Activated CD4-positive, alpha-beta memory T cell treated with anti-CD3 and anti-CD28 coated beads, Interleukin-2, amount 10 ng/mL, durations not matched to agents 7 days and 5 days (primary cell): ENCODE measurements at regions not wholly inside any gene's neighbourhood (a gene's known extent, or its start where the extent isn't known, plus 50 kb on each side); places are given as distances from the start of the nearest gene placed in this dataset.

Experiments used
- CTCF ChIA-PET: fragments of 350-600 bp; sonication (Branson Sonifier 250); formaldehyde crosslinking; loops from one replicate; lab custom pipeline; 2021; ENCODE audit warnings: antibody characterized with exemption, inconsistent platforms; lab: Charles Lee
- POLR2A ChIA-PET: fragments of 350-600 bp; sonication (Branson Sonifier 250); formaldehyde crosslinking; loops from one replicate; lab custom pipeline; 2021; ENCODE audit warnings: antibody characterized with exemption; lab: Charles Lee
- DNase-seq: peaks from one replicate; pipeline ENCODE4 v3.0.0-alpha.2; 2020
- H3K27ac Mint-ChIP-seq: one replicate; pipeline ENCODE4 v1.8.0; 2021; ENCODE audit warnings: mild to moderate bottlenecking, mixed read lengths
- H3K27me3 Mint-ChIP-seq: one replicate; pipeline ENCODE4 v1.8.0; 2021; ENCODE audit warnings: mixed read lengths
- H3K36me3 Mint-ChIP-seq: one replicate; pipeline ENCODE4 v1.8.0; 2021; ENCODE audit warnings: low read depth, mixed read lengths
- H3K4me1 Mint-ChIP-seq: one replicate; pipeline ENCODE4 v1.8.0; 2021; ENCODE audit warnings: mixed read lengths
- H3K4me3 Mint-ChIP-seq: one replicate; pipeline ENCODE4 v1.8.0; 2021; ENCODE audit warnings: mild to moderate bottlenecking, mixed read lengths
- H3K9me3 Mint-ChIP-seq: one replicate; pipeline ENCODE4 v1.8.0; 2021; ENCODE audit warnings: mixed read lengths

DNA sequence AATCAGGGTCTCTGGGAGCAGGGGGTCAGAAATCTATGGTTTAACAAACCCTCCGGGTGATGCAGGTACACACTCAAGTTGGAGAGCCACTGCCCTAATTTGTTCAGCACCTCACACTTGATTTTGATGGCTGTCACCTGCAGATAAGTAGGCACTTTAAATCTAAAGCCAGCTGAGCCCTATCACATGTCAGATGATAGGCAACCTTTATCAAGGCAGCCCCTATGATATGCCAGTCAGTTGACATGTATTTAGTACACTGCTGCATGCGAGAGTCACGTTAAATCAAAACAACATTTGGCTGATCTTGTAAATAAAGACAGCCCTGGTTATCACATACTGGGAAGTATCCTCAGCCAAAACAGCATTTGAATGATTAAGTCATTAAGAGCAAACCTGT is 104.4 kb upstream of the MCTP2 start:
- POLR2A ChIA-PET, result no interaction called here
- Mint-ChIP-seq H3K27me3 (peaks cover 20% of the 10 kb centered on the region), H3K36me3 (no peaks in the 10 kb centered on the region), H3K9me3 (no peaks in the 10 kb centered on the region), H3K4me3 (no peak overlapping the region), H3K27ac (no peak overlapping the region), H3K4me1 (peaks cover 5% of the 10 kb centered on the region)
- DNase-seq, result no peak
- CTCF ChIA-PET, result no interaction called here

DNA sequence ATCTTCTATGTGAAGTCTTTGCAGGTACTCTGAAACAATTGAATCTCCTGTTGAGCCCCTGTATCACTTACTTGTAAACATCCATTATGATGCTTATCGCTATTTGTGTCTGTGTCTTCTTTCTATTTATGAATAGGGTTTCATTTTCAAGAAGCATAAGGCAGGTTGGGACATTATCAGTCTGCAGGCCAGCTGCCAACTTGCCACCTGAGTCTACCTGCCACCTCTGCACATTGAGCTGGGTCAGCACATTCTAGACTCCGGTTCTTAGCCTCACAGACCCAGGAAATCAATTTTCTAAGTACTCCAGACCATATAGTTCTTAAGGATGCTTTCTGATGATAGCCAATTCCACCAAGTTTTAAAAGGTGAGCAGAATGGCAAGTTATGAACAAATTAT is 105.7 kb upstream of the MCTP2 start:
- Mint-ChIP-seq H3K4me1 (peaks cover 5% of the 10 kb centered on the region), H3K27ac (no peak overlapping the region), H3K4me3 (no peak overlapping the region), H3K36me3 (no peaks in the 10 kb centered on the region), H3K9me3 (no peaks in the 10 kb centered on the region), H3K27me3 (peaks cover 13% of the 10 kb centered on the region)
- ChIA-PET POLR2A (no interaction called here), CTCF (no interaction called here)
- DNase-seq, result no peak

DNA sequence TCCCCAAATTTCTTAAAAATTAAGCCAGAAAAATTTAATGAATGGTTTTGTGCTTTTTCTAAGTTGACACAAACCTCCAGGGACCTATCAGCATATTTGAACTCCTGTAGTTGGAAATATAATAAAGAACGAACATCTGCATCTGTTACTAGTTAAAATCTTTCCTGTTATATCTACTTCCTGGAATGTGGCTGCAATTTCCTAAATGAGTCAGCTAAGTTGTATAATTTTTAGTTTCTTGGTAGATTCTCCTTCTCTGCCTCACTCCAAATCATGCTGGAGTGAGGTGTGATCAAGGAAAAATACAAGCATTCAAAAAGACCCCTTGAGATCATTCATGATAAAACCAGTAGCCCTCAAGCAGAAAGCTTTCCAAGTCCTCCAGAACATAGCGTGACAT is 106.2 kb upstream of the MCTP2 start:
- DNase-seq, result no peak
- H3K9me3 Mint-ChIP-seq, result no peaks in the 10 kb centered on the region
- no peaks in the 10 kb centered on the region for H3K36me3 Mint-ChIP-seq
- H3K27me3 Mint-ChIP-seq, result peaks cover 9% of the 10 kb centered on the region
- H3K4me3 Mint-ChIP-seq, result no peak overlapping the region
- H3K27ac Mint-ChIP-seq, result no peak overlapping the region
- CTCF ChIA-PET, result interaction anchor here (0.9 kb wide), 1 partner anchor 11 kb away, joined by 3 read pairs; no protein-coding TSS in a partner anchor
- peaks cover 5% of the 10 kb centered on the region for H3K4me1 Mint-ChIP-seq
- POLR2A ChIA-PET, result no interaction called here

DNA sequence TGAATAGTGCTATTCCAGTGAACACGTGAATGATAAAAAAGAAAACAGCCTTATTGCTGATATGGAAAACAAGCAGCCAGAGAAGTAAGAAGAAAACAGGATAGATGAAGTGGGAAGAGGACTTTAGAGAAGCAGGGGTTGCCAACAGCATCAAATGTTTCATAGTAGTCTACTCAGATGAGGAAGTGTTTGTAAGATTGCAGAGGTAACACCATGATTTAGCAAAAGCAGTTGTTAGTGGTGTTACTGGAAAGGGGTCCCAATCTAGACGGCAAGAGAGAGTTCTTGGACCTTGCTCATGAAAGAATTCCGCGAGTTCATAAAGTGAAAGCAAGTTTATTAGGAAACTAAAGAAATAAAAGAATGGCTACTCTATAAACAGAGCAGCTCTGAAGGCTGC is 108.8 kb upstream of the MCTP2 start:
- DNase-seq, result no peak
- Mint-ChIP-seq H3K4me3 (no peak overlapping the region), H3K27me3 (peaks cover 2% of the 10 kb centered on the region), H3K27ac (no peak overlapping the region), H3K4me1 (peaks cover 5% of the 10 kb centered on the region), H3K9me3 (no peaks in the 10 kb centered on the region), H3K36me3 (no peaks in the 10 kb centered on the region)
- ChIA-PET CTCF (interaction anchor here (0.6 kb wide), 1 partner anchor 978 kb away, joined by 4 read pairs; no protein-coding TSS in a partner anchor), POLR2A (no interaction called here)

DNA sequence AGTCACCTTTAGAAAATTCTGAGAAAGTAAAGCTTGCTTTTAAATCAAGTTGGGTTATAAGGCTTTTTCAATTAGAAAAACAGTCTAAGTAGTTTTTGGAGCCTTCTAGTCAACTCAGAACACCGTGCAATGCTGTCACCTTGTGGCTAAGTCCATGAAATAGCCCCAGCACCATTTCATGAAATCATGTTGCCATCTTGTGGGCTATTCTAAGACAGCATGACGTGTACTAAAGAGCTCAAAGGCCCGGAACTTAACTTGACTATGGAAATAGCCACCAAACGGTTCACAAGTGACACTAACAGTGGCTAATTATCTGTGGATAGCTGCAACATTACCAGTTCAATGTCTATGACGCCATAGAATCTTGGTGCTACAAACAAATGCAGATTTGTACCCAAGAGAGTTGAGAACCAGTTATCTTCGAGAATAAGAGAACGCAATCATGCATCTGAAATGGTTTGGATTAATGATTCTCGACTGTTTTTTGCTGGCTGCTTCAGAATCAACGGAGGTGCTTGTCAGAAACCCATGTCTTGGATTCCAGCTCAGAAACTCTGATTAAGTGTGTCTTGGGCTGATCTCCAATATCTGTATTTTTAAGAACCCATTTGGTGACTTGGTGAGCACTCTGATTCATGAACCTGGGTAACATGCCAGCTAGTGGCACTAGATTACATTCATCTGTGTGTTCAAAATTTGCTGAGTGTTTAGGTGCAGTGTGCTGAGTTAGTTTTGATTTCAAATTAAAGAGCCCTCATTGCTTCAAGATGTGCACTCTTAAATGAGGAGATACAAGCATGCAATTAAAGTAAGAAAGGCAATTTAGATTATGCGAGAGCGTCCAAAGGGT is 111.2 kb upstream of the MCTP2 start:
- peaks cover 1% of the 10 kb centered on the region for H3K27me3 Mint-ChIP-seq
- no peaks in the 10 kb centered on the region for H3K9me3 Mint-ChIP-seq
- H3K27ac Mint-ChIP-seq, result no peak overlapping the region
- peak; percentile 62 for DNase-seq
- H3K4me3 Mint-ChIP-seq, result no peak overlapping the region
- ChIA-PET CTCF (interaction anchor here (0.5 to 2.1 kb wide), 25 partner anchors 9 to 1598 kb away, joined by 3 to 31 read pairs (median 5); partner anchors contain the start of gene RGMA), POLR2A (no interaction called here)
- H3K4me1 Mint-ChIP-seq, result peaks cover under 1% of the 10 kb centered on the region
- H3K36me3 Mint-ChIP-seq, result no peaks in the 10 kb centered on the region

DNA sequence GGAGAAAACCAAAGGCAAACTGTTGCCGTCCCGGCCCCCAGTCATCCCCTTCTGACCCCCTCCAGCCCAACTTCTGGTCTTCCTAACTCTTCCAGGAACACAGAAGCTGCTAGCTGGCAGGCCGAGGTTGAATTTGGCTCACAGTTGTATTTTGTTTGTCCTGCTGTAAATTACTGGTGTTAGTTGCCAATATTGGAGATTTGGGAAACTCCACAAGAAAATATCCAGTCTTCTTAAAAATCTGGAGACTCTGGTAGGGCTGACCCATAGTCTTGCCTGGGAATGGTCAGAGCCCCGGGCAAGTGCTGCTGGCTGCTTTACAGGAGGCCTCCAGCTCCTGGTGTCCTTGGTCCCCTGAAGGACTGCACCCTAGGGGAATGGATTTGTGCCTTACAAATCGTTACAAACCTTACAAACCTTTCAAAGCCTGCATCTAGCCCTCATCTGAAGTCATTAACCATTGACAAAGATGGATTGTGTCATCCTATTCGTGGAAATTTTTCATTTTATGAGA is 112.0 kb upstream of the MCTP2 start:
- no peak overlapping the region for H3K4me3 Mint-ChIP-seq
- no peak overlapping the region for H3K27ac Mint-ChIP-seq
- H3K27me3 Mint-ChIP-seq, result peaks cover 9% of the 10 kb centered on the region
- POLR2A ChIA-PET, result no interaction called here
- H3K36me3 Mint-ChIP-seq, result no peaks in the 10 kb centered on the region
- H3K9me3 Mint-ChIP-seq, result no peaks in the 10 kb centered on the region
- DNase-seq, result no peak
- CTCF ChIA-PET, result interaction anchor here (0.5 to 2.1 kb wide), 24 partner anchors 8 to 1598 kb away, joined by 3 to 31 read pairs (median 5); partner anchors contain the start of gene RGMA
- H3K4me1 Mint-ChIP-seq, result no peaks in the 10 kb centered on the region

DNA sequence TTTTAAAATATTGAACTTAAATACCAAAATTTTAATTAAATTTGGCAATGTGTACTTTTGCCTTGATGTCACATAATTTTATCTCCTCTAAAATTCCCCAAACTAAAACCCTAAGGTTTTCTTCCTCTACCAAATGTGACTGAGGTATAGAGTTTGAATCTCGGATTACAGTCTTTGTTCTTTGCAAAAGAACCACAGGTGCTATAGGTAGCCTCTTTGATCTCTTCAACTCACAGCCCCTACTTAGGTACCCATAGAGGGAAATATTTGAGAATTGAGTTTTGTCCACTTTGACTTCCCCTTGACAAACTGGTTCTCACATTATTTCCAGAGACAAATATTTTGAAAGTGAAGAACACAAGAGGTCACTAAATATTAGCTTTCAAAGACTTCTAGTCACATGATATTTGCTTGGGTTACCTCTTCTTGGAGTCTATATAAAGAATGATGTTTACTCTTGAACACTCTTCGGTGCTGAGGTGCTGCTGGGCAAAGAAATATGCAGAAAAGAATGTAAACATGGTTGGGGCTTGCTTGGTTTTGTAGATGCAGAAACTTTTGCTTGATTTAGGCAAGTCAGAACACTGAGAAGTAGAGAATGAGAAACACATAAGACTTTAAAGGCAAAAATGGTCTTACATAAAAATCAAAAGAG is 120.8 kb upstream of the MCTP2 start:
- Mint-ChIP-seq H3K27ac (no peak overlapping the region), H3K4me1 (no peaks in the 10 kb centered on the region), H3K36me3 (no peaks in the 10 kb centered on the region), H3K9me3 (no peaks in the 10 kb centered on the region), H3K4me3 (no peak overlapping the region), H3K27me3 (peaks cover 45% of the 10 kb centered on the region)
- no peak for DNase-seq
- ChIA-PET CTCF (no interaction called here), POLR2A (no interaction called here)

DNA sequence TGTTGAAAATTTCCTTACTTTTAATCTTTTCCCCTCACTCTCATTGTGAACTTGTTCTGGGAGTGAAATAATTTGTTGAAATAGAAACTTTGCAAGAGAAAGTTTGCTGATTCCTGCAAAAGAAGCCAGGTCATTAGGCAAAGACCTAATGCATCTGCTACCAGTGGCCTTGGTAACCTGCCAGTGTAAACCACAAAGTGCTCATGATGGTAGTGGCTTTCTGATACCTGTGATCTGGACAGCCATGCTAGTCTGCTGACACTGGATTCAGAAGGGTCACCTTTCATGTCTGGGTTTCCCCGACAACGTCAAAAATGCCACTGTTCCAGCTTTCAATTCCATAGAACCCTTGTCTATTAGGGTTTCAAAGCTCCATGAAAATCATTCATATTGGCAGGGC is 123.7 kb upstream of the MCTP2 start:
- Mint-ChIP-seq H3K9me3 (no peaks in the 10 kb centered on the region), H3K36me3 (no peaks in the 10 kb centered on the region), H3K27me3 (peaks cover 33% of the 10 kb centered on the region), H3K27ac (no peak overlapping the region), H3K4me3 (no peak overlapping the region), H3K4me1 (no peaks in the 10 kb centered on the region)
- CTCF ChIA-PET, result no interaction called here
- POLR2A ChIA-PET, result no interaction called here
- no peak for DNase-seq

DNA sequence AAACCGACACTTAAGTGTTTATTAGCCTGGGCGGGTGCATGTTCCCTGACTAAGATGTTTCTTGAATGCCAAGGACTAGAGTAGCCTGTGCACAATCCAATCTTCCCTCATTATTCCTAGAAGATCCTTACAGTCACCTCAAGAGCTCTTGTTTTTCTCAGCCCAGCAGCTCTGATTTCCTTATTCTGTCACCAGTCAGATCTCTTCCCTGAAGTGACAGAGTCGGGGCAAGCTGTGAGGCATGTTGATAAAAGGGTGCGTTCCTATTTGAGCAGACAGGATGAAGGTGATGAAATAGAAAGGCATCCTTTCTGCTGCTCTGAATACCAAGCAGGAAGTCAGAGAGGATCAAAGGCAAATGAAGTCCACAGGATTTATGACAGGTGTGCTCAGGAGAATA is 125.6 kb upstream of the MCTP2 start:
- H3K4me1 Mint-ChIP-seq, result no peaks in the 10 kb centered on the region
- ChIA-PET CTCF (no interaction called here), POLR2A (no interaction called here)
- no peaks in the 10 kb centered on the region for H3K9me3 Mint-ChIP-seq
- no peak overlapping the region for H3K27ac Mint-ChIP-seq
- no peak overlapping the region for H3K4me3 Mint-ChIP-seq
- H3K36me3 Mint-ChIP-seq, result no peaks in the 10 kb centered on the region
- peaks cover 24% of the 10 kb centered on the region for H3K27me3 Mint-ChIP-seq
- no peak for DNase-seq

DNA sequence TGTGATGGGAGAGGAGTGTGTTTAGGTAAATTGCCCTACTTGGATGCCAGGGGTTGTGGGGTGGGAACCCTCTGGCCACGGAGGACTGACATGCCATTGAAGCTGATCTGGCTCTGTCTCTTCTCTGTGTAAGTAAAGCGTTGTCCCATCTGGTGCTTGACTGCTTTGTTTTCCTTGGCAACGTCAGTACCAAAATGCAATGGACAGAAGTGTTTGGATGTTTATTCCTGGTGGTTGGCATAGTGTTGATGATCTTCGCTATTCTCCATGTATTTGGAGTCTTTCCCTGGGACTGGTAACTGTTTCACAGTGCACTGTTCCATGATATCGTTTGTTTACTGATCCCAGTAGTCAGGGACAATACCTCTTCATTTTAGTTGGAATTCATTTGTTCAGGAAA is 130.5 kb upstream of the MCTP2 start:
- Mint-ChIP-seq H3K27ac (no peak overlapping the region), H3K4me3 (no peak overlapping the region), H3K4me1 (no peaks in the 10 kb centered on the region), H3K36me3 (no peaks in the 10 kb centered on the region), H3K9me3 (no peaks in the 10 kb centered on the region), H3K27me3 (peaks cover 11% of the 10 kb centered on the region)
- ChIA-PET CTCF (no interaction called here), POLR2A (no interaction called here)
- DNase-seq, result no peak

DNA sequence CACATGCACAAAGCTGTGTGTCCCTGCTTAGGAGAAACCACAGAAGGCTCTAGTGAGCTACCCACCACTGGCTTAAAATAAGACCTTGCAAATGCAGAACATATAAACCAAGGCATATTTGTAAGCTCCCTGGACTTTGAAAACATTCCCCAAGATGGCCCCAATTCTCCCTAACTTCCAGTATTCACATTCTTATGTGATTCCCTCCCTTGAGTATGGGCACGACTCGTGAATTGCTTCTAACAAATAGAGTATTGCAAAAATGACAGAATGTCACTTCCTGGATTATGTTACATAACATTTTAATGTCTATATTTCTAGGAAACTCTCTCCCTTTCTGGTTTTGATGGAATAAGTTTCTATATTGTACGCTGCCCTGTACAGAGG is 131.8 kb upstream of the MCTP2 start:
- H3K27ac Mint-ChIP-seq, result no peak overlapping the region
- no peaks in the 10 kb centered on the region for H3K9me3 Mint-ChIP-seq
- H3K4me1 Mint-ChIP-seq, result no peaks in the 10 kb centered on the region
- H3K4me3 Mint-ChIP-seq, result no peak overlapping the region
- ChIA-PET CTCF (no interaction called here), POLR2A (no interaction called here)
- H3K36me3 Mint-ChIP-seq, result no peaks in the 10 kb centered on the region
- H3K27me3 Mint-ChIP-seq, result peaks cover 8% of the 10 kb centered on the region
- no peak for DNase-seq

DNA sequence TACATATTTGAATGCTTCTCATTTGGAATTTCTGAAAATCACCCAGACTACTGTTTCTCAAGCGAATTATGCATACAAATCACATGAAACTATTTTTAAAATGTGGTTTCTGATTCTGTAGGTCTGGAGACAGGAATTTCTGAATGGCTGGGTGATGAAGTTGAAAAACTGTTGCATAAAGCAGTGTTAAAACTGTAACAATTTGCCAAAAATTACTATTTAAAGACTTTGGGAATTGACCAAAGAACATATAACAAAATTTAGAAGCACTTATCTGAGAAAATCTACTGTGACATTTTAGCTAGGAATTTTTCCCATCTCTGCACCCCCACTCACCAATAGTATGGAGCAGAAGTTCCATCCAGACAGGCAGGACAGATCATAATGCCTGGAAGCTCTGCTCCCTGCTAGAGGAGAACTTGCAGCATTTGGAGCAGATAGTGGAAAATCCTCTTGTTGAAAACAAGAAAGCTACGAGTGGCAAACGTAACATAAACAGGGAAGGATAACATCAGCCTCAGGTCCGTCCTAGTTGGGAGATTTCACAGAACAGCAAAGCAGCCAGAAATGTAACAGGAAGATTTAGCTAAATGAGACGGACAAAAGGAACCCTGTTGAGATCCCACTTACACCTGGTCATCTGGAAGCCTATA is 132.3 kb upstream of the MCTP2 start:
- DNase-seq, result no peak

DNA sequence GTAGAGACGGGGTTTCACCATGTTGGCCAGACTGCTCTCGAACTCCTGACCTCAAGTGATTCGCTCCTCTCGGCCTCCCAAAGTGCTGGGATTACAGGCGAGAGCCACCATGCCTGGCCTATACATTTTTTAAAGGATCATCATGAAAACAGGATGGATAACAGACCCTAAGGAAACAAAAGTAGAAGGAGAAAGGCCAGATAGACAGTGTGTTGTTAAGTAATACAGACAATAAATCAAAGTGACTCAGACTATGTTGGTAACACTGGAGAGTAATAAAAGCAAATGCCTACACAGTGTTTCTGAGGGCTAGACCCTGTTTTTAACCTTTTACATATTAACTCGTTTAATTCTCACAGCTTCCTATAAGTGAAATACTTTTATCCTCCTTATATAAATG is 133.8 kb upstream of the MCTP2 start:
- ChIA-PET POLR2A (no interaction called here), CTCF (no interaction called here)
- DNase-seq, result no peak
- H3K27ac Mint-ChIP-seq, result no peak overlapping the region
- peaks cover 4% of the 10 kb centered on the region for H3K27me3 Mint-ChIP-seq
- H3K36me3 Mint-ChIP-seq, result no peaks in the 10 kb centered on the region
- H3K4me1 Mint-ChIP-seq, result no peaks in the 10 kb centered on the region
- H3K4me3 Mint-ChIP-seq, result no peak overlapping the region
- no peaks in the 10 kb centered on the region for H3K9me3 Mint-ChIP-seq

More for the DNA sequence above, 132.3 kb upstream of the MCTP2 start:
- CTCF ChIA-PET, result no interaction called here
- POLR2A ChIA-PET, result no interaction called here
- Mint-ChIP-seq H3K27ac (no peak overlapping the region), H3K4me1 (no peaks in the 10 kb centered on the region), H3K9me3 (no peaks in the 10 kb centered on the region), H3K4me3 (no peak overlapping the region), H3K36me3 (no peaks in the 10 kb centered on the region), H3K27me3 (peaks cover 4% of the 10 kb centered on the region)
